GM12878 (cell line): ENCODE measurements at regions not wholly inside any gene's neighbourhood (a gene's known extent, or its start where the extent isn't known, plus 50 kb on each side); places are given as distances from the start of the nearest gene placed in this dataset.

Experiments
- ATF3 ChIP-seq: IDR thresholded peaks from 2 replicates; pipeline ENCODE4 v1.6.1; 2011; ENCODE audit warnings: low read depth, mild to moderate bottlenecking, low read length, moderate library complexity, borderline replicate concordance; ENCODE audit errors: extremely low read depth
- BHLHE40 ChIP-seq, 2 experiments: fragments of 450-650 bp in 1 of 2; IDR thresholded peaks; 2 replicates each; pipeline ENCODE4 v1.6.1; 2011 to 2017; ENCODE audit warnings: low read depth in 2 of 2, borderline replicate concordance in 1 of 2, improper control_type of control experiment in 1 of 2, low read length in 1 of 2, mild to moderate bottlenecking in 1 of 2
- BRCA1 ChIP-seq: IDR thresholded peaks from 2 replicates; pipeline ENCODE4 v1.6.1; 2011; ENCODE audit warnings: low read depth, low read length, improper control_type of control experiment
- CBX5 ChIP-seq: sonication (generic); IDR thresholded peaks from 2 replicates; pipeline ENCODE4 v1.6.1; 2016; ENCODE audit warnings: low read depth, moderate library complexity, mild to moderate bottlenecking, inconsistent platforms
- CTCF ChIP-seq, 3 experiments: IDR thresholded peaks in 2 of 3; conservative IDR thresholded peaks in 1 of 3; 2 replicates each; pipeline ENCODE4 v1.5.1; 2011; ENCODE audit warnings: low read depth in 3 of 3, low read length in 3 of 3, mild to moderate bottlenecking in 3 of 3, control low read depth in 2 of 3, moderate library complexity in 2 of 3, inconsistent platforms in 1 of 3, mixed read lengths in 1 of 3; ENCODE audit not compliant: control insufficient read depth in 2 of 3, insufficient read depth in 1 of 3; ENCODE audit errors: extremely low read depth in 1 of 3
- ELK1 ChIP-seq: IDR thresholded peaks from 2 replicates; pipeline ENCODE4 v1.6.1; 2012; ENCODE audit warnings: low read depth, low read length, improper control_type of control experiment
- EZH2 ChIP-seq: IDR thresholded peaks from 2 replicates; pipeline ENCODE4 v1.6.1; 2012; ENCODE audit warnings: low read depth, mild to moderate bottlenecking, control low read depth, inconsistent platforms, low read length, borderline replicate concordance; ENCODE audit not compliant: control insufficient read depth
- KLF5 ChIP-seq: fragments of 450-650 bp; IDR thresholded peaks from 2 replicates; pipeline ENCODE4 v1.6.1; 2014; ENCODE audit warnings: mild to moderate bottlenecking; ENCODE audit not compliant: partially characterized antibody
- POU2F2 ChIP-seq: IDR thresholded peaks from 3 replicates; pipeline ENCODE4 v1.6.1; 2011; ENCODE audit warnings: low read depth, mild to moderate bottlenecking, low read length, borderline replicate concordance
- RB1 ChIP-seq: fragments of 450-650 bp; formaldehyde crosslinking; IDR thresholded peaks from 2 replicates; pipeline ENCODE4 v1.6.1; 2017; ENCODE audit warnings: mild to moderate bottlenecking, borderline replicate concordance
- ZBTB11 ChIP-seq: fragments of 450-650 bp; formaldehyde crosslinking; IDR thresholded peaks from 2 replicates; pipeline ENCODE4 v1.5.0; 2022; ENCODE audit warnings: mild to moderate bottlenecking, missing genetic modification characterization
- ZBTB40 ChIP-seq: fragments of 450-650 bp; IDR thresholded peaks from 2 replicates; pipeline ENCODE4 v1.6.1; 2016; ENCODE audit warnings: mild to moderate bottlenecking, moderate library complexity, borderline replicate concordance
- ZSCAN29 ChIP-seq: fragments of 450-650 bp; IDR thresholded peaks from 2 replicates; pipeline ENCODE4 v1.6.1; 2017; ENCODE audit warnings: mild to moderate bottlenecking, moderate library complexity
- ZZZ3 ChIP-seq: IDR thresholded peaks from 2 replicates; pipeline ENCODE4 v1.6.1; 2011; ENCODE audit warnings: low read depth; ENCODE audit not compliant: control insufficient read depth, insufficient read length

GRCh38 chr4:12573716-12574115 lies 910.4 kb downstream of the RAB28 start:
- TF ChIP-seq CTCF (IDR thresholded peaks at IDR 0.05 in 2 of 3, conservative IDR thresholded peaks at IDR 0.05 in 1 of 3; ENCODE audit: control insufficient read depth in 2 of 3, extremely low read depth in 1 of 3, insufficient read depth in 1 of 3, low read depth in 3 of 3, low read length in 3 of 3) (no peak), ZBTB11 (no peak), RB1 (no peak), EZH2 (no peak), POU2F2 (no peak), BRCA1 (no peak), KLF5 (no peak), BHLHE40 (IDR thresholded peaks at IDR 0.05; ENCODE audit: borderline replicate concordance in 1 of 2, low read depth in 2 of 2, low read length in 1 of 2) (no peak), ZBTB40 (no peak), ZSCAN29 (no peak), ATF3 (no peak), CBX5 (no peak), ZZZ3 (no peak), ELK1 (no peak)
